MM.1S (cell line): ENCODE measurements at regions not wholly inside any gene's neighbourhood (a gene's known extent, or its start where the extent isn't known, plus 50 kb on each side); places are given as distances from the start of the nearest gene placed in this dataset.

Experiments
- CTCF ChIP-seq: fragments of 300-600 bp; sonication (generic); IDR thresholded peaks from 2 replicates; pipeline ENCODE4 v1.5.1; 2016; ENCODE audit warnings: antibody characterized with exemption, low read length, mixed read lengths
- EZH2 ChIP-seq: fragments of 300-600 bp; sonication (generic); optimal IDR thresholded peaks from 2 replicates; pipeline ENCODE3; 2017; ENCODE audit warnings: low read depth, mild to moderate bottlenecking, antibody characterized with exemption, low read length, mixed read lengths

GRCh38 chr13:30843548-30843947 is 62.5 kb upstream of the MEDAG start:
- TF ChIP-seq CTCF (no peak), EZH2 (no peak)
